ENCODE measurements at regions not wholly inside any gene's neighbourhood (a gene's known extent, or its start where the extent isn't known, plus 50 kb on each side); places are given as distances from the start of the nearest gene placed in this dataset.
"Not testable (repeated sequence)": the region's sequence is repeated elsewhere in the genome, so short reads cannot be mapped to it uniquely, and the experiment has no call there.

- DNase-seq = not testable (repeated sequence)
These were observed 292.0 kb upstream of the NBPF12 start for GRCh38 chr1:146645978-146646604.

DNA sequence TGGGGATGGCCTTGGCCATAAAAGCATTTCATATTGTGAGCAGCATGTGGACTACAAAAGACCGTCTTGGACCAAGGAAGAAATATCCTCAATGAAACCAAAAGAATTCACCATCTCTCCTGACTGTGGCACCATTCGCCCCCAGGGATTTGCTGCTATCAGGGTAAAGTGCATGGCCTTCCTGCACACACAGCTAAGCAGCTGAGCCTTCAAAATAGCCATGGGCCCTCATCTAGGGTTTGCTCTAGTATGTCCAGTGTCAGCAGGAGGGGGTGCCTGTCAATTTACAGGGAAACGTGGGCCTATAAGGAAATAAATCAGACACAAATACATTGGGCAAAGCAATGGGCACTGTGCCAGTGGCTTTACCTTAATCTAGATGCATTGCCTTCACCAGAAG is 296.6 kb upstream of the NBPF12 start:
- in situ Hi-C loops (cut with HindIII; ENCODE audit: low pct_ligation_motif_present, low sequenced_read_pairs); H3K27me3 ChIP-seq (replicated peaks); H3K27ac ChIP-seq; H3K4me3 ChIP-seq (ENCODE audit: low read depth, low read length); DNase-seq; H3K36me3 ChIP-seq (replicated peaks): not testable (repeated sequence)

More at GRCh38 chr1:146645978-146646604, 292.0 kb upstream of the NBPF12 start:
- H3K36me3 ChIP-seq (replicated peaks); in situ Hi-C loops (cut with HindIII; ENCODE audit: low pct_ligation_motif_present, low sequenced_read_pairs); H3K27me3 ChIP-seq (replicated peaks); H3K27ac ChIP-seq; H3K4me3 ChIP-seq (ENCODE audit: low read depth, low read length): not testable (repeated sequence)

- H3K27ac ChIP-seq; DNase-seq; H3K36me3 ChIP-seq (replicated peaks); H3K27me3 ChIP-seq (replicated peaks); H3K4me3 ChIP-seq (ENCODE audit: low read depth, low read length); in situ Hi-C loops (cut with HindIII; ENCODE audit: low pct_ligation_motif_present, low sequenced_read_pairs): not testable (repeated sequence)
These were observed 297.5 kb upstream of the NBPF12 start for GRCh38 chr1:146640671-146641070.

DNA sequence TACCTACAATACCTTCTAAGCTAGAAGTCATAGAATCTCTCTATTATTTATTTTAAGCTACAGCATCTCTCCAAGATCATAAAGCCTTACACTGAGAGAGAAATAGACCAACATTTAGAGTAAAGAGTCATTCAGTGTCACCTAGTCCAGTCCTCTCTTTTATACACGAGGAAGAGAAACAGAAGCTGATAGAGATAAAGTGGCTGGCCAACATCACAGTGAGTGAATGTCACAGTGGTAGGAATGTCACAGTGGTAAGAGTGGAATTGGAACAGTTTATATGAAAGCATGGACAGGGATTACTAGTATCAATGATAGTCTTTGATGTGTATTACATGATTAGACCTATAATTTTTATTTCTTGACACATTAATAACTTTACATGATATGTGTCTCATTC is 307.8 kb upstream of the NBPF12 start:
- DNase-seq; H3K36me3 ChIP-seq (replicated peaks); in situ Hi-C loops (cut with HindIII; ENCODE audit: low pct_ligation_motif_present, low sequenced_read_pairs); H3K27ac ChIP-seq; H3K27me3 ChIP-seq (replicated peaks); H3K4me3 ChIP-seq (ENCODE audit: low read depth, low read length): not testable (repeated sequence)

- in situ Hi-C loops (cut with HindIII; ENCODE audit: low pct_ligation_motif_present, low sequenced_read_pairs); H3K27me3 ChIP-seq (replicated peaks); H3K27ac ChIP-seq; H3K36me3 ChIP-seq (replicated peaks); H3K4me3 ChIP-seq (ENCODE audit: low read depth, low read length); DNase-seq: not testable (repeated sequence)
These were observed 319.5 kb upstream of the NBPF12 start for GRCh38 chr1:146618582-146618981.

- H3K4me3 ChIP-seq (ENCODE audit: low read depth, low read length); H3K27ac ChIP-seq; H3K27me3 ChIP-seq (replicated peaks); H3K36me3 ChIP-seq (replicated peaks); DNase-seq; in situ Hi-C loops (cut with HindIII; ENCODE audit: low pct_ligation_motif_present, low sequenced_read_pairs): not testable (repeated sequence)
These were observed 333.4 kb upstream of the NBPF12 start for GRCh38 chr1:146604681-146605080.

- in situ Hi-C loops (cut with HindIII; ENCODE audit: low pct_ligation_motif_present, low sequenced_read_pairs) = not testable (repeated sequence)
These were observed 337.3 kb upstream of the NBPF12 start for GRCh38 chr1:146600720-146601307.

DNA sequence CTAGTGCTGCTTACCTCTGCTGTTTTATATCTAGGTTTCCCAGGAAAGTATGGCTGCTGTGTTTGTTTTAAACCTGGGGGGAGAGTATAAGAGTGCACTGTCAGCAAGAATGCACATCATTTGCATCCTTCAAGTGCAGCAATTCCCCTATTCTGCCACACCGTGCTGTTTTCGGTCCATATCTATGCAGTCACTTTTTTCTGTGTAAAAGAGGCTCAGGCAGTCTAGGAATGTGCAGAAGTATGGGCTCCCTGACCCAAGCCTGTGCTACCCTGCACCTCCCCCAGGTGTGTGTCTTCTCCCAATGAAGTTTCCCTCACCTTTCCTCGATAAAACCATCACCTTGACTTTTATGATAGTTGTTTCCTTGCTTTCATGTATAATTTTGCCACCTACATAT is 338.2 kb upstream of the NBPF12 start:
- H3K36me3 ChIP-seq (replicated peaks); H3K27me3 ChIP-seq (replicated peaks); DNase-seq; H3K4me3 ChIP-seq (ENCODE audit: low read depth, low read length); H3K27ac ChIP-seq; in situ Hi-C loops (cut with HindIII; ENCODE audit: low pct_ligation_motif_present, low sequenced_read_pairs): not testable (repeated sequence)

More at GRCh38 chr1:146600720-146601307, 337.3 kb upstream of the NBPF12 start:
- not testable (repeated sequence) for DNase-seq; H3K4me3 ChIP-seq (ENCODE audit: low read depth, low read length); H3K36me3 ChIP-seq (replicated peaks); H3K27ac ChIP-seq; H3K27me3 ChIP-seq (replicated peaks)

- in situ Hi-C loops (cut with HindIII; ENCODE audit: low pct_ligation_motif_present, low sequenced_read_pairs); H3K27ac ChIP-seq; H3K36me3 ChIP-seq (replicated peaks); DNase-seq; H3K4me3 ChIP-seq (ENCODE audit: low read depth, low read length); H3K27me3 ChIP-seq (replicated peaks): not testable (repeated sequence)
These were observed 352.4 kb upstream of the NOTCH2NLA start for GRCh38 chr1:146581229-146581628.

DNA sequence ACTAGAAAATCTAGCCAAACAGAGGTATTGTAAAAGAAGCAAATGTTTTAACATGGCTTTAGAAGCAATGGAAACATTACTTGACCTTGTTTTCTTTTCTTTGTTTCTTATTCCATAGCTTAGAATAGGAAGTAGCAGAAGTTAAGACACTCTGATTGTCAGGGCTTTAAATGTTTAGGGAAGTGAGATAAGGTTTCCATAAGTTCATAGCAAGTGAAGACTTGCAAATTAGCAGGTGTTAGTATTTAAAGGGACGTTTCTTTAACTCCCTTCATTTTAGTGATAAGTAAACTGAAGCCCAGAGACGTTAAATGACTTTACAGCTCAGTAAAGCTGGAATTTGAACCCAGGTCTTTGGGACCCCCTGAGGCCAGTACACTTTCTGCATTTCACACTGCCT is 338.7 kb upstream of the NOTCH2NLA start:
- H3K4me3 ChIP-seq (ENCODE audit: low read depth, low read length); H3K36me3 ChIP-seq (replicated peaks); DNase-seq; in situ Hi-C loops (cut with HindIII; ENCODE audit: low pct_ligation_motif_present, low sequenced_read_pairs); H3K27ac ChIP-seq; H3K27me3 ChIP-seq (replicated peaks): not testable (repeated sequence)

DNA sequence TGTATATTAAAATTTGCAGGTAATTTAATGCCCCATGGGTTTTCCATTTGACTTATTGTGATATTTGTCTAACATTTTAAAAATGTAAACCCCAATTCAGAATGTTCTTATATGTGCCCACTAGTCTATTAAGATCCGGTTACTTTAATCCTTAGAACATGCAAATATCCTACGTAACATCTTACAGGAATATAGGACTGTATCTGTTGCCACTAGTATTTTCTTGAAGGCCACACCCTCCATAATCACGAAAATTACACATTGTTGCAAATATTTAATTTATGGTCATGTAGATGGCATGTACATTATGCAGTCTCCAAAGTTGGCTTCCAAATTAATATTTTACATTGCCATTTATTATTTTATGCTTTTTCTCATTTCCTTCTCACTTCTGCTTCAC is 329.2 kb upstream of the NOTCH2NLA start:
- H3K27ac ChIP-seq; in situ Hi-C loops (cut with HindIII; ENCODE audit: low pct_ligation_motif_present, low sequenced_read_pairs); DNase-seq; H3K4me3 ChIP-seq (ENCODE audit: low read depth, low read length); H3K36me3 ChIP-seq (replicated peaks); H3K27me3 ChIP-seq (replicated peaks): not testable (repeated sequence)

- in situ Hi-C loops (cut with HindIII; ENCODE audit: low pct_ligation_motif_present, low sequenced_read_pairs); H3K4me3 ChIP-seq (ENCODE audit: low read depth, low read length); H3K27ac ChIP-seq; H3K27me3 ChIP-seq (replicated peaks); DNase-seq; H3K36me3 ChIP-seq (replicated peaks): not testable (repeated sequence)
These were observed 327.6 kb upstream of the NOTCH2NLA start for GRCh38 chr1:146556405-146556804.

DNA sequence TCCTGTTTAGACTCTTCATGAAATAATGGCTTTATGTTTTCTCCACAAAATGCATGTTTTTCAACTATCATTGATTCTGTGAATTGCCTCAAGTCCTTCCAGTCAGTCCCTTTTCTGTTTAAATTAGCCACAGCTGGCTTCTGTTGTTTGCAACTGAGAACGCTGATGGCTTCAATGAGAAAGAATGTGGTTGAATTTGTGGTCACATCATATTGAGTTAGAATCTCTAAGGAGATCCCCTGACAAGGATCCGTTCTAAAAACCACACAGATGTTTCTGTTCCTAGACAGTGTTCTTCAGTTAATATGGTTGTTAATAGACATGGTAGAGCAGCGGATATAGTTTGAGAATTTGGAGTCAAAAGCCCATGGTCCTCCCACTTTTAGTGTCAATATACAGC is 323.6 kb upstream of the NOTCH2NLA start:
- H3K27ac ChIP-seq; in situ Hi-C loops (cut with HindIII; ENCODE audit: low pct_ligation_motif_present, low sequenced_read_pairs); H3K27me3 ChIP-seq (replicated peaks); DNase-seq; H3K4me3 ChIP-seq (ENCODE audit: low read depth, low read length); H3K36me3 ChIP-seq (replicated peaks): not testable (repeated sequence)

- not testable (repeated sequence) for H3K4me3 ChIP-seq (ENCODE audit: low read depth, low read length); H3K27ac ChIP-seq; DNase-seq
These were observed 319.9 kb upstream of the NOTCH2NLA start for GRCh38 chr1:146548684-146549083.

GRCh38 chr1:146546189-146546588 is 317.4 kb upstream of the NOTCH2NLA start:
- H3K4me3 ChIP-seq (ENCODE audit: low read depth, low read length); in situ Hi-C loops (cut with HindIII; ENCODE audit: low pct_ligation_motif_present, low sequenced_read_pairs); H3K27ac ChIP-seq; H3K27me3 ChIP-seq (replicated peaks); DNase-seq; H3K36me3 ChIP-seq (replicated peaks): not testable (repeated sequence)

More at GRCh38 chr1:146548684-146549083, 319.9 kb upstream of the NOTCH2NLA start:
- H3K36me3 ChIP-seq (replicated peaks); in situ Hi-C loops (cut with HindIII; ENCODE audit: low pct_ligation_motif_present, low sequenced_read_pairs); H3K27me3 ChIP-seq (replicated peaks): not testable (repeated sequence)

All from brain microvascular endothelial cell (primary cell).